SK-N-MC (cell line): ENCODE measurements at regions not wholly inside any gene's neighbourhood (a gene's known extent, or its start where the extent isn't known, plus 50 kb on each side); places are given as distances from the start of the nearest gene placed in this dataset.

Experiments used
- DNase-seq: peaks from one replicate; pipeline ENCODE4 v3.0.0-alpha.2; 2011; ENCODE audit warnings: low read depth, low spot score
- H3K27ac ChIP-seq: fragments of 200-600 bp; sonication (generic); 2 replicates; pipeline ENCODE4 v1.5.1; 2016; ENCODE audit warnings: mixed run types
- H3K36me3 ChIP-seq: fragments of 200-600 bp; sonication (generic); 2 replicates; pipeline ENCODE4 v1.6.1; 2017; ENCODE audit warnings: antibody characterized with exemption, low read length, mixed read lengths; ENCODE audit not compliant: insufficient read depth
- H3K4me3 ChIP-seq: fragments of 200-600 bp; sonication (generic); 2 replicates; pipeline ENCODE4 v1.5.1; 2016
- H3K9ac ChIP-seq: fragments of 200-600 bp; sonication (generic); 2 replicates; pipeline ENCODE4 v1.8.0; 2017; ENCODE audit warnings: mixed run types, mixed read lengths; ENCODE audit not compliant: insufficient read length
- H3K9me3 ChIP-seq: fragments of 200-600 bp; sonication (generic); 2 replicates; pipeline ENCODE4 v1.6.1; 2017; ENCODE audit warnings: low read depth, mild to moderate bottlenecking, antibody characterized with exemption, low read length, moderate library complexity, mixed read lengths
- EZH2 ChIP-seq: fragments of 200-600 bp; sonication (generic); IDR thresholded peaks from one replicate; pipeline ENCODE4 v1.6.1; 2017; ENCODE audit warnings: antibody characterized with exemption
- FOXP2 ChIP-seq: optimal IDR thresholded peaks from 2 replicates; pipeline ENCODE3; 2011; ENCODE audit warnings: mild to moderate bottlenecking, moderate library complexity; ENCODE audit not compliant: insufficient read depth; ENCODE audit errors: extremely low read length, control extremely low read depth
- POLR2AphosphoS5 ChIP-seq: IDR thresholded peaks from 2 replicates; pipeline ENCODE4 v1.6.1; 2012; ENCODE audit warnings: mild to moderate bottlenecking, low read depth, low read length, borderline replicate concordance

GRCh38 chr2:128490881-128491691 lies 172.4 kb upstream of the HS6ST1 start:
- H3K4me3 ChIP-seq: no peak overlapping the region
- no peak overlapping the region for H3K27ac ChIP-seq
- DNase-seq: no peak
- no peaks in the 10 kb centered on the region for H3K9me3 ChIP-seq
- TF ChIP-seq FOXP2 (no peak), EZH2 (no peak), POLR2AphosphoS5 (no peak)
- no peaks in the 10 kb centered on the region for H3K36me3 ChIP-seq
- H3K9ac ChIP-seq: no peak overlapping the region

- Histone ChIP-seq H3K9ac (no peak overlapping the region), H3K4me3 (no peak overlapping the region), H3K9me3 (no peaks in the 10 kb centered on the region), H3K27ac (no peak overlapping the region), H3K36me3 (no peaks in the 10 kb centered on the region)
- DNase-seq: no peak
- no peak for TF ChIP-seq FOXP2
- no peak for TF ChIP-seq POLR2AphosphoS5
- no peak for TF ChIP-seq EZH2
These were observed 173.1 kb upstream of the HS6ST1 start for GRCh38 chr2:128491692-128492244.

DNA sequence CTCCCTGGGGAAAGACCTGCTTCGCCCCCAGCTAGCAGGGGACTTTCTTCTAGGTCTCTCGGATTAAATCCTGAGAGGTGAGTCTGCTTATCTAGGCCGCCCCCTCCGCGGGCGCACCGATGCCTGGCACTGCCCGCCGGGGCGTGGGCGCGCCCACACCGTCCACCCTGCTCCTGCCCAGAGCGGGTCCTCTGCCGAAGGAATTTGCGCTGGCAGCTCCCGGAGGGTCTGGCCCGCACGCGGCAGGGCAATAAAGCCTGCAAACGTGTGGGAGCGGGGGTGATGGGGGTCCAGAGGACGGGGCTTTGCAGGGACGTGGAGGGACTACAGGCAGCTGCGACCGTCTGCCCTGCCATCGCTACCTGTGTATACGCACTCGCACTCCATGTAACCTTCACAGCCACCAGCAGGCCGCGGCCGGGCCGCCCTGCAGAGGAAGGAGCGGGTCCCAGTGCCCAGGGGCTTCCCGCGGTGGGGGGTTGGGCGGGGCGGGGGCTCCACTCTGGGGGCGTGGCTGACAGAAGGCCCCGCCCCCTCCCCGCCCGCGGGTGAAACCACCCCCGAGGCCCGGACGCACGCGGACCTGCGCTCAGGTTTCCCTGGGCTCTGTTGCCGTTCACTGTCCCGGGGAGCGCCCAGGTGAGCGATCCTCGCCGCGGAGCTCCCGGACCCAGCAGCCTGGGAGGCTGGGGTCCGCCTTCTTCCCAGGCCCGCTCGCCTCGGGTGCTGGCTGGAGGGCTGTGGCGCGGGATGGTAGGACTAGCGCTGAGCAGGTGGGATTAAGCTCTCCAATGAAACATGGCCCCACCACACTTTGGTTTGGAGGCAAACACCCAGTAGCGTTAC lies 174.5 kb upstream of the HS6ST1 start:
- no peak overlapping the region for H3K4me3 ChIP-seq
- no peaks in the 10 kb centered on the region for H3K9me3 ChIP-seq
- H3K9ac ChIP-seq: no peak overlapping the region
- TF ChIP-seq EZH2: no peak
- TF ChIP-seq POLR2AphosphoS5: no peak
- TF ChIP-seq FOXP2: no peak
- no peaks in the 10 kb centered on the region for H3K36me3 ChIP-seq
- H3K27ac ChIP-seq: no peak overlapping the region
- no peak for DNase-seq

DNA sequence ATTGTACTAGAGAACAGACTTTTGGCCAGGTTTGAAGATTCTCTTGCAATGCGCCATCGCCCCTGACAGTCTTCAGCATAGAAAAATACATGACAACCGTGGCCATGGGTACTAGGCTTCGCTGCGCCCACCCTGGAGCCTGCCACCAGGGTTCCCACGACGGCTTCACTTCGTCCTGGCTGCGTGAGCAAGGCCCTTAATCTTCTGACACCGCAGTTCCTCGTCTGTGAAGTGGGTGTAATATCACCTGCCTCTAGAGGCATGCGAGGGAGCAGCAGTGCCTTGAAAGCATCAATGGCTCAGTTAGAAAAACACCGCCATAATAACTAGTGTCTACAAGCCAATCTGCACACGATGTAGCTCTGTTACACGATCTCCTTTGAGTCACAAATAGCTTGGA lies 175.2 kb upstream of the HS6ST1 start:
- no peak for DNase-seq
- Histone ChIP-seq H3K36me3 (no peaks in the 10 kb centered on the region), H3K27ac (no peak overlapping the region), H3K4me3 (no peak overlapping the region), H3K9ac (no peak overlapping the region), H3K9me3 (no peaks in the 10 kb centered on the region)
- TF ChIP-seq FOXP2: no peak
- TF ChIP-seq POLR2AphosphoS5: no peak
- no peak for TF ChIP-seq EZH2

GRCh38 chr2:128494307-128494639 lies 175.6 kb upstream of the HS6ST1 start:
- Histone ChIP-seq H3K4me3 (no peak overlapping the region), H3K9me3 (no peaks in the 10 kb centered on the region), H3K9ac (no peak overlapping the region), H3K36me3 (no peaks in the 10 kb centered on the region), H3K27ac (no peak overlapping the region)
- no peak for TF ChIP-seq EZH2
- no peak for TF ChIP-seq FOXP2
- DNase-seq: no peak

- Histone ChIP-seq H3K4me3 (no peak overlapping the region), H3K9me3 (no peaks in the 10 kb centered on the region), H3K36me3 (no peaks in the 10 kb centered on the region), H3K27ac (no peak overlapping the region), H3K9ac (no peak overlapping the region)
- TF ChIP-seq POLR2AphosphoS5 (no peak), FOXP2 (no peak), EZH2 (no peak)
- no peak for DNase-seq
These were observed 176.1 kb upstream of the HS6ST1 start for GRCh38 chr2:128494640-128495321.

DNA sequence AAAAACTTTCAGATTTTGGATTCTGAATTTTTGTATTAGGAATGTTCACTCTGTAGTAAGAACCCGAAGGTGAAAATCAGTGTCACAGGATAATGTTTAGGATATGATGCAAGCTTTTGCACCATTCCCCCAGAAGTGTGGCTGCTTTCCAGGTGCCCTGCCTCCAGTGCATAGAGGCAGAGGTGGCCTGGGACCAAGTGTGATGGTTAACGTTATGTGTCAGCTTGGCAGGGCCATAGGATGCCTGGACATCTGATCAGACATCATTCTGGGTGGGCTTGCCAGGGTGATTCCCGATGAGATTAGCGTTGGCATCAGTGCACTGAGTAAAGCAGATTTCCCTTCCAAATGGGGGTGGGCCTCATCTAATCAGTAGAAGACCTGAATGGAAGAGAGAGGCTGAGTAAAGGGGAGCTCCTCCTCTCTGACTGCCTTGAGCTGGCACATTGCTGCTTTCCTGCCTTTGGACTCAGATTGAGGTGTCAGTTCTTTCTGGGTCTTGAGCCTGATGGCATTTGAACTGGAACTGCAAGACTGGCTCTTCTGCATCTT lies 177.4 kb upstream of the HS6ST1 start:
- DNase-seq: no peak
- Histone ChIP-seq H3K9ac (no peak overlapping the region), H3K27ac (no peak overlapping the region), H3K9me3 (no peaks in the 10 kb centered on the region), H3K4me3 (no peak overlapping the region), H3K36me3 (no peaks in the 10 kb centered on the region)
- no peak for TF ChIP-seq EZH2
- no peak for TF ChIP-seq POLR2AphosphoS5
- TF ChIP-seq FOXP2: no peak

DNA sequence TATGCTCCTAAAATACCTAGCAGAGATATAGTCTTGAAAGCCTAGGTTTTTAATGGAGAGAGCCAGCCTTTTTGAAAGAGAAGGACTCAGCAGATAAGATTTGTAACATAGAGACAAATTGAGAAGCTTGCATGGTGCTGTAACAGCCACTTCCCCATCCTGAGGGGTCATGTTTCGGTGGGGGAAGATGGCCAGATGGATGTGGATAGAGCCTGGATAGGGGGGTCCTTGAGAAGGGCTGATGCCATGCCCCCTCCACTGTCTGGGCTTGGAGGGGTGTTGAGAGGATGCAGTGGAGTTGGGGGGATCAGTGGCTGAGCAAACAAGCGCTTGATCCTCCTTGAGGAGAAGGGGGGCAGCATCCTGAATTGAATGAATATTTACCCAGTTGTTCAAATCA lies 178.0 kb upstream of the HS6ST1 start:
- no peak overlapping the region for H3K27ac ChIP-seq
- H3K4me3 ChIP-seq: no peak overlapping the region
- DNase-seq: no peak
- TF ChIP-seq FOXP2 (no peak), EZH2 (no peak), POLR2AphosphoS5 (no peak)
- no peaks in the 10 kb centered on the region for H3K9me3 ChIP-seq
- no peaks in the 10 kb centered on the region for H3K36me3 ChIP-seq
- H3K9ac ChIP-seq: no peak overlapping the region

DNA sequence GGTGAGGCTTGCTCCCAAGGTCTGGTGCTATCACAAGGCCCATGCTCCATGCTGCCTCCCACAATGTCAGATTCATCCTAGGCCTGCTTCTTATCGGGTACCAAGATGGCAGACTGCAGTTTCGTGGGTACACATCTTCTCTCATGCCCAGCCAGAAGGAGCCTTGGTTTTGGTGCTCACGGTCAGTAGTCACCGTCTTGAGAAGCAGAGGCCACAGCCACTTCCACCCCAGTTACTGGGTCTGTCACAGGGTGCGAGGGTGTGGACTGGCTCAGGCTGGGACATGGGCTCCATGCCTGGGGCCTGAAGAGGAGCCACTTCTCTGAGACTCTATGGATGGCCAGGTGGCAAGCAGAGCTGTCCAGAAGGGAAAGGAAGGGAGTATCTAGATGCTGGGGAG lies 178.8 kb upstream of the HS6ST1 start:
- DNase-seq: no peak
- no peak for TF ChIP-seq FOXP2
- no peak for TF ChIP-seq POLR2AphosphoS5
- H3K27ac ChIP-seq: no peak overlapping the region
- no peak overlapping the region for H3K9ac ChIP-seq
- H3K9me3 ChIP-seq: no peaks in the 10 kb centered on the region
- no peaks in the 10 kb centered on the region for H3K36me3 ChIP-seq
- no peak overlapping the region for H3K4me3 ChIP-seq
